Prostate gland (tissue), 2 donors: ENCODE measurements at regions not wholly inside any gene's neighbourhood (a gene's known extent, or its start where the extent isn't known, plus 50 kb on each side); places are given as distances from the start of the nearest gene placed in this dataset.

Source experiments
- POLR2AphosphoS5 ChIP-seq: sonication (generic); formaldehyde crosslinking; IDR thresholded peaks from one replicate; pipeline ENCODE4 v1.6.1; 2017; ENCODE audit warnings: antibody characterized with exemption
- TF ChIP-seq, protein P1 (sequence below), 4 experiments: fragments of 200-600 bp in 2 of 4; fragments of 450-650 bp in 2 of 4; sonication (generic) in 2 of 4; IDR thresholded peaks; 1 replicate in 3 of 4; 2 replicates in 1 of 4; pipeline ENCODE4 v1.5.1; 2016 to 2019; ENCODE audit warnings: antibody characterized with exemption in 4 of 4, mild to moderate bottlenecking in 2 of 4, moderate library complexity in 2 of 4

DNA sequence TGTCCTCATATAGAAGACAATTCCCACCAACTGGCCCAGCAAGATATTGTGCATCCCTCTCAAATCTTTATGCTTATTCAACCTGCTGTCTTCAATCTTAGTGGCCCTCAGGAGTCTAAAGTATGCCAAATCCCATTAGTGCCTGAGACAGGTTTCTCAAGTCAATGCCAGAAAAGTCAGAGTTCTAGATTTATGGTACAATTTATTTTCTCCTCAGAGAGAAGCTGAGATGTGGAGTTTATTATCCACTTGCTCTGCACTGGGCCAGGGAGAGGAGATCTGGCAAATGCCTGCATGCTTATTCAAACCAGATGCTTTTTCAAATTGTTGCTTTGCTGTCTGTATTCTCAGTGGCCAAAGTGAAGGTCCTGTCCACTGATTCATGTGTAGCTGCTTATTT lies 825.2 kb downstream of the METTL4 start:
- TF ChIP-seq, protein P1, sequence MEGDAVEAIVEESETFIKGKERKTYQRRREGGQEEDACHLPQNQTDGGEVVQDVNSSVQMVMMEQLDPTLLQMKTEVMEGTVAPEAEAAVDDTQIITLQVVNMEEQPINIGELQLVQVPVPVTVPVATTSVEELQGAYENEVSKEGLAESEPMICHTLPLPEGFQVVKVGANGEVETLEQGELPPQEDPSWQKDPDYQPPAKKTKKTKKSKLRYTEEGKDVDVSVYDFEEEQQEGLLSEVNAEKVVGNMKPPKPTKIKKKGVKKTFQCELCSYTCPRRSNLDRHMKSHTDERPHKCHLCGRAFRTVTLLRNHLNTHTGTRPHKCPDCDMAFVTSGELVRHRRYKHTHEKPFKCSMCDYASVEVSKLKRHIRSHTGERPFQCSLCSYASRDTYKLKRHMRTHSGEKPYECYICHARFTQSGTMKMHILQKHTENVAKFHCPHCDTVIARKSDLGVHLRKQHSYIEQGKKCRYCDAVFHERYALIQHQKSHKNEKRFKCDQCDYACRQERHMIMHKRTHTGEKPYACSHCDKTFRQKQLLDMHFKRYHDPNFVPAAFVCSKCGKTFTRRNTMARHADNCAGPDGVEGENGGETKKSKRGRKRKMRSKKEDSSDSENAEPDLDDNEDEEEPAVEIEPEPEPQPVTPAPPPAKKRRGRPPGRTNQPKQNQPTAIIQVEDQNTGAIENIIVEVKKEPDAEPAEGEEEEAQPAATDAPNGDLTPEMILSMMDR (IDR thresholded peaks at IDR 0.05) = no peak
- TF ChIP-seq POLR2AphosphoS5 = no peak
